ENCODE measurements at regions not wholly inside any gene's neighbourhood (a gene's known extent, or its start where the extent isn't known, plus 50 kb on each side); places are given as distances from the start of the nearest gene placed in this dataset.

- DNase-seq (ENCODE audit: low read depth, low spot score): no peak
- H3K4me3 ChIP-seq (ENCODE audit: low read length): no peak overlapping the region
Measured at GRCh38 chr4:121277194-121278105, 103.4 kb downstream of the QRFPR start.

DNA sequence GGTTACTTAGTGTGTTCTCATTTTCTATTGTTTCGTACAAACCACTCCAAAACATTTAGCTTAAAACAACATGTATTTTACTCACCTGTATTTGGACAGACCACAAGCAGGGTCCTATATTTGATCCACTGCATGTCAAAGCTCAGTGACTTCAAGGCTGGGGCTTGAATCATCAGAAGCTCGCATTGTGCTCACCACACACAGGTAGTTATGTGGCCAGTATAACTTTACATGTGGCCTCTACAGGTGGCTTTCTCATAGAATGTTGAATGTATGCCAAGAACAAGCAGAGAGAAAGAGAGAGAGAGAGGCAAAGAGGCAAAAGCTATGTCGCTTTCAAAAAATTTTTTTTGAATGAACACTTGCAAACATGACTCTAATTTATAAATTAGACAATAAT lies 107.6 kb downstream of the QRFPR start:
- H3K4me3 ChIP-seq (ENCODE audit: low read length): no peak overlapping the region
- peak; percentile 61 for DNase-seq (ENCODE audit: low read depth, low spot score)

GRCh38 chr4:121272526-121272925 lies 108.3 kb downstream of the QRFPR start:
- no peak overlapping the region for H3K4me3 ChIP-seq (ENCODE audit: low read length)
- no peak for DNase-seq (ENCODE audit: low read depth, low spot score)

GRCh38 chr4:121270389-121270788 lies 106.3 kb upstream of the TNIP3 start:
- DNase-seq (ENCODE audit: low read depth, low spot score): no peak
- H3K4me3 ChIP-seq (ENCODE audit: low read length): no peak overlapping the region

GRCh38 chr4:121269001-121269400 lies 104.9 kb upstream of the TNIP3 start:
- DNase-seq (ENCODE audit: low read depth, low spot score): no peak

GRCh38 chr4:121266982-121267381 lies 102.9 kb upstream of the TNIP3 start:
- H3K4me3 ChIP-seq (ENCODE audit: low read length): no peak overlapping the region

More at GRCh38 chr4:121269001-121269400, 104.9 kb upstream of the TNIP3 start:
- H3K4me3 ChIP-seq (ENCODE audit: low read length): no peak overlapping the region

DNA sequence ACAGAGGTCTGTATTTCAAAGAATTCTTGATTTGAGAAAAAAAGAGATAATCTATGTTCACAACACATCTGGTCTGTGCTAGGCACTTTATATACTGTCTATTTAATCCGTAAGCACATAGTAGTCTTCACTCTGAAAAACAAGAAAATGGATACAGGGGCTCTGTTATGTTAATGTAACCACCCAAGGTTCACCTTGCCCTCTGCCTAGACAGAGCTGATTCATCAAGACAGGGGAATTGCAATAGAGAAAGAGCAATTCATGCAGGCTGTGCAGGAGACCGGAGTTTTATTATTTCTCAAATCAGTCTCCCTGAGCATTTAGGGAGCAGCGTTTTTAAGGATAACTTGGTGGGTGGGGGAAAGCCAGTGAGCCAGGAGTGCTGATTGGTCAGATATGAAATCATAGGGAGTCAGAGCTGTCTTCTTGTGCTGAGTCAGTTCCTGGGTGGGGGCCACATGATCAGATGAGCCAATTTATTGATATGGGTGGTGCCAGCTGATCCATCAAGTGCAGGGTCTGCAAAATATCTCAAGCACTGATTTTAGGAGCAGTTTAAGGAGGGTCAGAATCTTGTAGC lies 92.9 kb upstream of the TNIP3 start:
- no peak overlapping the region for H3K4me3 ChIP-seq (ENCODE audit: low read length)
- DNase-seq (ENCODE audit: low read depth, low spot score): no peak

More at GRCh38 chr4:121266982-121267381, 102.9 kb upstream of the TNIP3 start:
- DNase-seq (ENCODE audit: low read depth, low spot score): no peak

DNA sequence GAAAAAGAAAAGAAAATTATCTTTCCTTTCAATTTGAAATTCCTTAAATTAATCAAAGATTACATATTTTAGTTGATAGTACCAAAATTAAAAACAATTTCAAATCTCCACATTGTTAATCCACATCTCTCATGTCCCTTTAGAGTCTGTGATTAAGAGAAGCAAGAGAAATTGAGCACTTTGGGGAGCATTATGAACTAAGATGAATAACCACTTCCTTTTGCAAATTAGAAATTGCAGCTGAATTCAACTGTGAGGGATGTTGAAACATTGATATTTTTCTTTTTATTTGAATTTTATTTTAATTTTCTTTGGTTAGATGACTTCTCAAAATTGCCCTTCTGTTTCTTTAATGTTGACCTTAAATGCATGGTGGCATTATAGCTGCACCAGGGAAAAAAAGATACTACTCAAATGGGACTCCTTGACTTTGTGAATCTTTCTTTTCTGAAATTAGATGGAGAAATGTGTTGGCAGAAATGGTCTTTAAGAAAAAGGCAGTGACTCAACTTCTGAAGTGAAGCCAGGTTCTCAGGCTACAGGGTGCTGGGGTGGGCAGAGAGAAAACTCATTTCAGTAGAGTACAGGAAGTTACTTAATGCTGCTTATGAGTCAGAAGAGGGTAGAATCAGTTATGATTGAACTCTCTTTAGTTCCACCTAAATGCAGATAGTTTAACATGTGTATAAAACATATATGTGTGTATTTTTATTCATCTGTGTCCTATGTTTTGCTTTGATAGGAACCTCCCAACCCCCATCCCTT lies 92.0 kb upstream of the TNIP3 start:
- no peak overlapping the region for H3K4me3 ChIP-seq (ENCODE audit: low read length)
- peak; percentile 50 for DNase-seq (ENCODE audit: low read depth, low spot score)

GRCh38 chr4:121253961-121254360 lies 89.8 kb upstream of the TNIP3 start:
- no peak overlapping the region for H3K4me3 ChIP-seq (ENCODE audit: low read length)
- no peak for DNase-seq (ENCODE audit: low read depth, low spot score)

DNA sequence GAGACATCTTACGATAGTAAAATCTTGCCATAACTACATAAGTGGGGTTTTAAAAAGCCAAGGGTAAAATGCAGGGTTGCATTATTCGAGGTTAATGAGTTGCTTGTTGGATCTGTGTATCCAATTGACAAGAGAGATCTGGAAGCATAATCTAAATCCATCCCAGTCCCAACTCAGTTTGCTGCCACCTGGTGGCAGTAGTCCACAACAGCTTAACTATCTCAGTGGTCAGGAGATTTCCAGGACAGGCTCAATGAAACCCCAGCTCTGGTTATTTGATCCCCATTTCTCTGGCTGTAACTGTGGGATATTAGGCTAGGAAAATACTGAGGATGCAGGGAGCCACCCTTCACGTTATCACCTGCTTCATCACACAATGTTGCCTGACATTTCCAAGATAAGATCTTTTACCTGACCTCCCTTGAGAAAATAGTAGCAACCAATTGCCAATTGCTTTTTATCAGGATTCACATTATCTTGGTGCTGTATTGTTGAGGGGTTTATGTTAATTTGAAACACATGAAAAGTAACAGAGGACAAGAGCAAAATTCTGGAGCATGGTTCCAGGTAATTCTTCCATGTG lies 88.2 kb upstream of the TNIP3 start:
- no peak overlapping the region for H3K4me3 ChIP-seq (ENCODE audit: low read length)
- DNase-seq (ENCODE audit: low read depth, low spot score): peak; percentile 55

DNA sequence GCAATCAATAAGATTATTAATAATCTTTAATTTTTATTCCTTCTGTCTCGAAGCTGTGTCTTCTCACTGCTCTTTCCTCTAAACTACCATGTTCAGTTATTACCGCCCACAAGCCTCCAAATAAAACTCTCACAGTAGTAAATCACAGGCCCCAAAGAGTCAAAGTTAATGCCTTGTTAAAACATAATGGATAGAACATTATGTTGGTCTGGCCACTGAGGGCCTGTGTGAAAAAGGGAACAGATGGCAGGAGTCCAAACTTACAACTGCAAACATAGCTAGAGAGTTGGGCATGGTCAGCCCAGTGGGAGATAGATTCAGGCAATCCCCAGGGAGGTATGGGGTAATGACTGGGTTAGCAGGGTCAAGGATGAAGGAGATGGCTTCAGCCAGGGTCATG lies 84.6 kb upstream of the TNIP3 start:
- no peak for DNase-seq (ENCODE audit: low read depth, low spot score)
- no peak overlapping the region for H3K4me3 ChIP-seq (ENCODE audit: low read length)

- no peak for DNase-seq (ENCODE audit: low read depth, low spot score)
- no peak overlapping the region for H3K4me3 ChIP-seq (ENCODE audit: low read length)
Measured at GRCh38 chr4:121246698-121247097, 82.6 kb upstream of the TNIP3 start.

DNA sequence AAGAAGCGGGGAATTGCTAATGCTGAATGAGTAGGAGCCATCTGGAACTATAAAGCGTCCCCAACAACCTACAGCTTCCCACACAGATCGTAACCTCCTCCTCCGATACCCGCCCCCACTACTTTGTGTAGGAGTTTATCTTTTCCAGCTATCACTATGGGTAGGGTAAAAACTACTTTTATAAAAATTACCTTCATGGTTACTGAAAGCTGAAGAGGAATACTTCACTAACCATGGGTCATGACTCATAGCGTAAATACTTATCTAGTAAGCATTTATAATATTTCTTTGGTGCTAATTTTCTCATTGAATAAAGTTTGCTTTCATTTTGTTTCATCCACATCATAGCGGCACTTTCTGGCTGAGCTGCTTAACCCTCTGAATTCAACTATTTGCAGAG lies 79.4 kb upstream of the TNIP3 start:
- no peak for DNase-seq (ENCODE audit: low read depth, low spot score)
- no peak overlapping the region for H3K4me3 ChIP-seq (ENCODE audit: low read length)

DNA sequence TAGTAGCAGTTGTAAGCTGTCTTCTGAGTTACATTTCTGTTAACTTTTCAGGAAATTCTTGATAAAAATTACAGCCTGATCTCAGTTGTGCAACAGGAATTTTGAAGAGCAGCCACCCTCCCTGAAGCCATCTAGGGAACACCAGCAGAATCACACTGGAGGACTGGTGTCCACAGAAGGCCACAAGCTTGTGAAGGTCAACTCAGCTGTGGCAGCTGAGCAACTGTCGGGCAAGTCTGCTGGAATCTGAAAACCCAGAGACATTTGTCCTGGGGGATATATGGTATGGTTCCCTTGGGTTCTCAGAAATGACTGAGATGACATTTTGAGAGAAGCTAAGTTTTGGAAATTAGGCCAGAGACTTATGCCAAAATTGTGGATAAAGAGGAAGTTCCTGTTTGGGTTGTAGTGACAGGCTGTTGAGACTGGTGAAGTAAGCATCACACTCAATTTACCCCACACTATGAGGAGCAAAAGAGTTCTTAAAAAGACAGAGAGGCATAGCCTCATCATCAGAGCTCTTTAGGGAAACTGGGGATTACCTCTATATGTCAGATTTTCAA lies 78.1 kb upstream of the TNIP3 start:
- no peak overlapping the region for H3K4me3 ChIP-seq (ENCODE audit: low read length)
- DNase-seq (ENCODE audit: low read depth, low spot score): no peak

DNA sequence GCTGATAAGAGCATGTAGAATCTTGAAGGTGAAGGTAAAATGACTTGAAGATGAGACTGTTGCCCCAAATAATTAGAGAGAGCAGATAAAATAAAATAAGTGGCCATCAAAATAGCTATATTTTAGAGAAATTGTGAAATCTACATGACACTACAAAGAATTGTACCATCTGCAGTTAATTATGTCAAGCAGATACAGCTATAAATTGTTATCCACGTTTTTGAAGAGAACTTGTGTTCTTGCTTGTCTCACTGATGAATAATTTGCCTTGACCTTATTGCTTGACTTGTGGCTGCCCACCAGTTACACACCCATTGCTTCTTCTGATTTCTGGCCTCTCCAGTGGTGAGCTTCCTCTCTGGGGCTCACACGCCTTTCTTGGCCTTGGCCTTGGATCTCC lies 75.8 kb upstream of the TNIP3 start:
- no peak for DNase-seq (ENCODE audit: low read depth, low spot score)
- H3K4me3 ChIP-seq (ENCODE audit: low read length): no peak overlapping the region

- DNase-seq (ENCODE audit: low read depth, low spot score): no peak
- no peak overlapping the region for H3K4me3 ChIP-seq (ENCODE audit: low read length)
Measured at GRCh38 chr4:121238461-121238860, 74.3 kb upstream of the TNIP3 start.

DNA sequence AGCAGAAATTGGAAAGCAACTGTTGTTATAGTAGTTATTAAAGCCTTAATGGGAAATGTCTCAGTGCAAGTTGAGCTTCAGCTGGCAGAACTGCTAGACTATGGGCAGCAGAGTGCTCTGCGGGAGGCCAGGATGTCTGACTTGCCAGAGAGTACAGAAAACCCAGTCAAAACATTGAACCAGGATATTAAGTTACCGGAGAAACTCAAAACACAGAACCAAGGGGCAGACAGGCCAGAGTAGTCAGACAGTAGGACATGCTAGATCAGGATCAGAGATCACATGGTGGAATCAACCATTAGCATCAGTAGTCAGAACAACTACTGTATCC lies 72.9 kb upstream of the TNIP3 start:
- H3K4me3 ChIP-seq (ENCODE audit: low read length): no peak overlapping the region
- DNase-seq (ENCODE audit: low read depth, low spot score): no peak

DNA sequence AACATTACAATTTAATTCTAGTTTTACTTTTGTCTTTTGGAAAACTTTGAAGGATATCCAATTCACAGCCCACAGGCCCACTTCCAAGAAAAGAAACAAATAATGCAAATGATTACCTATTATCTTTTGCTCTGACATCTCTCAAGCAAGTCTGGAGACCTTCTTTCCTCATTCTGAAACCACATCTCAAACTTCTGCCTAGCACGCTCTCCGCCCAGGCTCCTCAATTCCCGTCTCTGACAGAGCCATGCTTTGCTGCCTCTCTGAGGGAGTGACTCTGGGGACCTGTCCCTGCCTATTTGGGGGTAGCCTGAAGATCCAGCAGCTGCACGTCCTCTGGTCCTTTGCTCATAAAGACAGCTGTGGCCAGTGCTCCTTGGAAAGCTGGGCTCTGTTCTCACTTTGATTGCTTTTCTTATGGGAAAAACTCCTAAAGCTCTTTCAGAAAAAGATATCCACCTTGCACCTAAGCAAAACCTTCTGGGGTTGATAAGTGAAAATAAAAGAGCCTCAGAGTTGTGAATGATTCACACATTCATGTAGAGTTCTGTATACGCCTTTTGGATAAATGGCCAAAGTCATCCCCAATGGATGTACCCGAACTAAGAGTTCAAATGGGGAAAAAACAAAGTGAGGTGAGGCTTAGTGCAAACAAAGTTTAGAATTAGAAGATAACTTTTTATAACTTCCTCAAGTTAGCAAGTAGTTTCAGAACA lies 72.4 kb upstream of the TNIP3 start:
- no peak for DNase-seq (ENCODE audit: low read depth, low spot score)
- no peak overlapping the region for H3K4me3 ChIP-seq (ENCODE audit: low read length)

GRCh38 chr4:121233982-121234381 lies 69.9 kb upstream of the TNIP3 start:
- DNase-seq (ENCODE audit: low read depth, low spot score): no peak
- no peak overlapping the region for H3K4me3 ChIP-seq (ENCODE audit: low read length)
